HUDEP-2 (cell line): ENCODE measurements at regions not wholly inside any gene's neighbourhood (a gene's known extent, or its start where the extent isn't known, plus 50 kb on each side); places are given as distances from the start of the nearest gene placed in this dataset.

Experiments used
- DNase-seq, 76 experiments: peaks; one replicate each; lab custom pipeline; 2025; ENCODE audit not compliant: unreplicated experiment in 76 of 76; lab: John Stamatoyannopoulos, UW

GRCh38 chr12:91978143-91978542, 167.5 kb downstream of the BTG1 start:
- no peak for DNase-seq

GRCh38 chr12:91975891-91976290, 169.8 kb downstream of the BTG1 start:
- no peak for DNase-seq

- DNase-seq, result no peak
Measured at GRCh38 chr12:91974541-91975085, 171.0 kb downstream of the BTG1 start.

- no peak for DNase-seq
Measured at GRCh38 chr12:91973813-91974212, 171.8 kb downstream of the BTG1 start.

GRCh38 chr12:91972896-91973295, 172.8 kb downstream of the BTG1 start:
- no peak for DNase-seq

GRCh38 chr12:91968777-91969171, 176.9 kb downstream of the BTG1 start:
- no peak for DNase-seq

- no peak for DNase-seq
Measured at GRCh38 chr12:91968076-91968776, 177.4 kb downstream of the BTG1 start.

- DNase-seq, result no peak
Measured at GRCh38 chr12:91967590-91967989, 178.1 kb downstream of the BTG1 start.

- DNase-seq, result no peak
Measured at GRCh38 chr12:91965781-91966180, 179.9 kb downstream of the BTG1 start.

- no peak for DNase-seq
Measured at GRCh38 chr12:91964501-91964900, 181.1 kb downstream of the BTG1 start.

GRCh38 chr12:91959220-91959619, 186.4 kb downstream of the BTG1 start:
- no peak for DNase-seq

- DNase-seq, result no peak
Measured at GRCh38 chr12:91958816-91959215, 186.8 kb downstream of the BTG1 start.

GRCh38 chr12:91954747-91955146, 190.9 kb downstream of the BTG1 start:
- no peak for DNase-seq

- DNase-seq, result no peak
Measured at GRCh38 chr12:91954326-91954725, 191.3 kb downstream of the BTG1 start.

- no peak for DNase-seq
Measured at GRCh38 chr12:91952916-91953315, 192.7 kb downstream of the BTG1 start.

GRCh38 chr12:91951571-91951970, 194.1 kb downstream of the BTG1 start:
- DNase-seq, result no peak

- DNase-seq, result no peak
Measured at GRCh38 chr12:91948504-91948903, 197.1 kb downstream of the BTG1 start.

- no peak for DNase-seq
Measured at GRCh38 chr12:91947459-91947858, 198.2 kb downstream of the BTG1 start.

- DNase-seq, result no peak
Measured at GRCh38 chr12:91944637-91945036, 201.0 kb downstream of the BTG1 start.

- DNase-seq, result no peak
Measured at GRCh38 chr12:91940826-91941570, 204.6 kb downstream of the BTG1 start.

GRCh38 chr12:91940322-91940721, 205.3 kb downstream of the BTG1 start:
- no peak for DNase-seq

- no peak for DNase-seq
Measured at GRCh38 chr12:91937706-91938105, 207.9 kb downstream of the BTG1 start.
